DND-41 (cell line): ENCODE measurements at regions not wholly inside any gene's neighbourhood (a gene's known extent, or its start where the extent isn't known, plus 50 kb on each side); places are given as distances from the start of the nearest gene placed in this dataset.

Experiments
- ATAC-seq: fragments of 200-7000 bp; cut with Tn5 transposase; 3 replicates; pipeline ENCODE4 v1.9.1; 2021; ENCODE audit warnings: low read depth; ENCODE audit not compliant: insufficient read depth
- DNase-seq: peaks from one replicate; pipeline ENCODE4 v3.0.0-alpha.2; 2020
- H2AFZ ChIP-seq: 2 replicates; pipeline ENCODE4 v1.6.0; 2012; ENCODE audit warnings: low read depth, low read length
- H3K27ac ChIP-seq: 2 replicates; pipeline ENCODE4 v1.5.1; 2012; ENCODE audit warnings: low read length, inconsistent platforms
- H3K27me3 ChIP-seq: fragments of 200-600 bp; sonication (generic); 2 replicates; pipeline ENCODE4 v1.6.0; 2012; ENCODE audit warnings: low read length, mild to moderate bottlenecking, inconsistent platforms; ENCODE audit not compliant: insufficient read depth, poor library complexity
- H3K36me3 ChIP-seq: 2 replicates; pipeline ENCODE4 v1.5.1; 2012; ENCODE audit warnings: low read length, inconsistent platforms; ENCODE audit not compliant: insufficient read depth
- H3K4me1 ChIP-seq: 2 replicates; pipeline ENCODE4 v1.5.1; 2012; ENCODE audit warnings: mild to moderate bottlenecking, low read length; ENCODE audit not compliant: insufficient read depth
- H3K4me2 ChIP-seq: 2 replicates; pipeline ENCODE4 v1.6.0; 2012; ENCODE audit warnings: mild to moderate bottlenecking, moderate library complexity, low read length, inconsistent platforms; ENCODE audit not compliant: insufficient read depth
- H3K4me3 ChIP-seq, 2 experiments: fragments of 200-600 bp in 1 of 2; shearing (Covaris generic) in 1 of 2; 2 replicates each; pipeline ENCODE4 v1.5.1; 2012 to 2016; ENCODE audit warnings: inconsistent platforms in 2 of 2, low read length in 2 of 2, mild to moderate bottlenecking in 2 of 2, low read depth in 1 of 2, moderate library complexity in 1 of 2
- H3K79me2 ChIP-seq: 2 replicates; pipeline ENCODE4 v1.6.0; 2012; ENCODE audit warnings: low read length, inconsistent platforms; ENCODE audit not compliant: insufficient read depth
- H3K9ac ChIP-seq: 2 replicates; pipeline ENCODE4 v1.6.0; 2012; ENCODE audit warnings: low read depth, mild to moderate bottlenecking, inconsistent platforms, low read length, moderate library complexity
- H3K9me3 ChIP-seq: 2 replicates; pipeline ENCODE4 v1.5.1; 2012; ENCODE audit warnings: low read length, moderate library complexity, mild to moderate bottlenecking, inconsistent platforms; ENCODE audit not compliant: insufficient read depth, severe bottlenecking
- H4K20me1 ChIP-seq: 2 replicates; pipeline ENCODE4 v1.6.0; 2012; ENCODE audit warnings: low read length; ENCODE audit not compliant: insufficient read depth
- CTCF ChIP-seq: IDR thresholded peaks from 2 replicates; pipeline ENCODE4 v1.5.1; 2012; ENCODE audit warnings: borderline replicate concordance, low read length, moderate library complexity, mild to moderate bottlenecking; ENCODE audit not compliant: poor library complexity, severe bottlenecking; ENCODE audit errors: extremely low read depth
- EZH2 ChIP-seq: IDR thresholded peaks from 3 replicates; pipeline ENCODE4 v1.6.1; 2012; ENCODE audit warnings: borderline replicate concordance, low read depth, mild to moderate bottlenecking, moderate library complexity, low read length, inconsistent platforms; ENCODE audit not compliant: severe bottlenecking

GRCh38 chr1:60637651-60638050 lies 444.7 kb upstream of the NFIA start:
- H3K27ac ChIP-seq = no peak overlapping the region
- no peaks in the 10 kb centered on the region for H3K27me3 ChIP-seq
- H4K20me1 ChIP-seq = no peaks in the 10 kb centered on the region
- no peaks in the 10 kb centered on the region for H3K4me1 ChIP-seq
- H3K36me3 ChIP-seq = no peaks in the 10 kb centered on the region
- H3K4me2 ChIP-seq = no peak overlapping the region
- no peak overlapping the region for H3K4me3 ChIP-seq
- TF ChIP-seq EZH2 = no peak
- TF ChIP-seq CTCF = no peak
- no peaks in the 10 kb centered on the region for H3K9me3 ChIP-seq
- DNase-seq = no peak
- no peak overlapping the region for H3K9ac ChIP-seq
- no peak overlapping the region for H2AFZ ChIP-seq
- H3K79me2 ChIP-seq = no peaks in the 10 kb centered on the region
- no peak for ATAC-seq

- no peaks in the 10 kb centered on the region for H3K9me3 ChIP-seq
- DNase-seq (no peak), ATAC-seq (no peak)
- no peak for TF ChIP-seq EZH2
- TF ChIP-seq CTCF = no peak
- no peaks in the 10 kb centered on the region for H4K20me1 ChIP-seq
- no peak overlapping the region for H3K27ac ChIP-seq
- H3K9ac ChIP-seq = no peak overlapping the region
- H2AFZ ChIP-seq = no peak overlapping the region
- no peaks in the 10 kb centered on the region for H3K36me3 ChIP-seq
- H3K79me2 ChIP-seq = no peaks in the 10 kb centered on the region
- H3K4me1 ChIP-seq = no peaks in the 10 kb centered on the region
- no peaks in the 10 kb centered on the region for H3K27me3 ChIP-seq
- no peak overlapping the region for H3K4me3 ChIP-seq
- H3K4me2 ChIP-seq = no peak overlapping the region
These were observed 445.4 kb upstream of the NFIA start for GRCh38 chr1:60636946-60637345.

- no peaks in the 10 kb centered on the region for H3K4me1 ChIP-seq
- DNase-seq (no peak), ATAC-seq (no peak)
- H3K4me2 ChIP-seq = no peak overlapping the region
- H2AFZ ChIP-seq = no peak overlapping the region
- no peaks in the 10 kb centered on the region for H4K20me1 ChIP-seq
- H3K79me2 ChIP-seq = no peaks in the 10 kb centered on the region
- no peak overlapping the region for H3K9ac ChIP-seq
- no peaks in the 10 kb centered on the region for H3K27me3 ChIP-seq
- TF ChIP-seq CTCF (no peak), EZH2 (no peak)
- H3K27ac ChIP-seq = no peak overlapping the region
- H3K9me3 ChIP-seq = no peaks in the 10 kb centered on the region
- no peaks in the 10 kb centered on the region for H3K36me3 ChIP-seq
- H3K4me3 ChIP-seq = no peak overlapping the region
These were observed 448.3 kb upstream of the NFIA start for GRCh38 chr1:60634106-60634505.

- Histone ChIP-seq H4K20me1 (no peaks in the 10 kb centered on the region), H3K79me2 (no peaks in the 10 kb centered on the region), H3K9ac (no peak overlapping the region), H3K27ac (no peak overlapping the region), H3K4me3 (no peak overlapping the region), H3K4me1 (no peaks in the 10 kb centered on the region), H2AFZ (no peak overlapping the region), H3K4me2 (no peak overlapping the region), H3K9me3 (no peaks in the 10 kb centered on the region), H3K27me3 (no peaks in the 10 kb centered on the region), H3K36me3 (no peaks in the 10 kb centered on the region)
- ATAC-seq = no peak
- DNase-seq = no peak
- no peak for TF ChIP-seq CTCF
- TF ChIP-seq EZH2 = no peak
These were observed 459.9 kb upstream of the NFIA start for GRCh38 chr1:60622486-60622885.
